Lower leg skin (tissue), 4 donors: ENCODE measurements at regions not wholly inside any gene's neighbourhood (a gene's known extent, or its start where the extent isn't known, plus 50 kb on each side); places are given as distances from the start of the nearest gene placed in this dataset.

ENCODE experiments used
- DNase-seq, 2 donors: peaks; one replicate each; pipeline ENCODE4 v3.0.0-alpha.2; 2019; ENCODE audit warnings: low spot score in 2 of 2
- H3K4me3 ChIP-seq: fragments of 200-600 bp; sonication (generic); 2 replicates; pipeline ENCODE4 v1.5.1; 2017; ENCODE audit warnings: mild to moderate bottlenecking, low read depth; ENCODE audit not compliant: poor library complexity, severe bottlenecking
- POLR2A ChIP-seq, 2 donors: fragments of 450-650 bp; IDR thresholded peaks; one replicate each; pipeline ENCODE4 v1.6.1; 2016 to 2017; ENCODE audit warnings: antibody characterized with exemption in 2 of 2, mild to moderate bottlenecking in 1 of 2, moderate library complexity in 1 of 2
- WGBS, 2 donors: methylation state at CpG; one replicate each; pipeline ENCODE4 v1.1.5; 2018; 5-methylcytosine and 5-hydroxymethylcytosine counted together
- intact Hi-C: fragments of 100-400 bp; cut with DNase I; formaldehyde crosslinking; loops from one replicate; pipeline ENCODE4 v1.15.0; 2023; ENCODE audit warnings: low total_unique reads
- TF ChIP-seq, protein P1 (sequence below), 3 donors: fragments of 450-650 bp; IDR thresholded peaks; one replicate each; pipeline ENCODE4 v1.5.1; 2016; ENCODE audit warnings: antibody characterized with exemption in 3 of 3, mild to moderate bottlenecking in 3 of 3, moderate library complexity in 2 of 3

- 73 to 76% methylated on average over 1 of the region's 1 CpG for WGBS, 2 donors
- no peak overlapping the region for H3K4me3 ChIP-seq
- no peak for DNase-seq
- intact Hi-C loops: no loop called here
- no peak for TF ChIP-seq POLR2A (IDR thresholded peaks at IDR 0.05)
- TF ChIP-seq, protein P1, sequence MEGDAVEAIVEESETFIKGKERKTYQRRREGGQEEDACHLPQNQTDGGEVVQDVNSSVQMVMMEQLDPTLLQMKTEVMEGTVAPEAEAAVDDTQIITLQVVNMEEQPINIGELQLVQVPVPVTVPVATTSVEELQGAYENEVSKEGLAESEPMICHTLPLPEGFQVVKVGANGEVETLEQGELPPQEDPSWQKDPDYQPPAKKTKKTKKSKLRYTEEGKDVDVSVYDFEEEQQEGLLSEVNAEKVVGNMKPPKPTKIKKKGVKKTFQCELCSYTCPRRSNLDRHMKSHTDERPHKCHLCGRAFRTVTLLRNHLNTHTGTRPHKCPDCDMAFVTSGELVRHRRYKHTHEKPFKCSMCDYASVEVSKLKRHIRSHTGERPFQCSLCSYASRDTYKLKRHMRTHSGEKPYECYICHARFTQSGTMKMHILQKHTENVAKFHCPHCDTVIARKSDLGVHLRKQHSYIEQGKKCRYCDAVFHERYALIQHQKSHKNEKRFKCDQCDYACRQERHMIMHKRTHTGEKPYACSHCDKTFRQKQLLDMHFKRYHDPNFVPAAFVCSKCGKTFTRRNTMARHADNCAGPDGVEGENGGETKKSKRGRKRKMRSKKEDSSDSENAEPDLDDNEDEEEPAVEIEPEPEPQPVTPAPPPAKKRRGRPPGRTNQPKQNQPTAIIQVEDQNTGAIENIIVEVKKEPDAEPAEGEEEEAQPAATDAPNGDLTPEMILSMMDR (IDR thresholded peaks at IDR 0.05): no peak
Observed at GRCh38 chr1:113322439-113322838, 67.9 kb upstream of the MAGI3 start.

- 70 to 72% methylated on average over 3 of the region's 3 CpGs for WGBS, 2 donors
- DNase-seq: no peak
- no peak overlapping the region for H3K4me3 ChIP-seq
- intact Hi-C loops: no loop called here
- TF ChIP-seq, protein P1 (IDR thresholded peaks at IDR 0.05): no peak
- TF ChIP-seq POLR2A (IDR thresholded peaks at IDR 0.05): no peak
Observed at GRCh38 chr1:113325022-113325421, 65.3 kb upstream of the MAGI3 start.

DNA sequence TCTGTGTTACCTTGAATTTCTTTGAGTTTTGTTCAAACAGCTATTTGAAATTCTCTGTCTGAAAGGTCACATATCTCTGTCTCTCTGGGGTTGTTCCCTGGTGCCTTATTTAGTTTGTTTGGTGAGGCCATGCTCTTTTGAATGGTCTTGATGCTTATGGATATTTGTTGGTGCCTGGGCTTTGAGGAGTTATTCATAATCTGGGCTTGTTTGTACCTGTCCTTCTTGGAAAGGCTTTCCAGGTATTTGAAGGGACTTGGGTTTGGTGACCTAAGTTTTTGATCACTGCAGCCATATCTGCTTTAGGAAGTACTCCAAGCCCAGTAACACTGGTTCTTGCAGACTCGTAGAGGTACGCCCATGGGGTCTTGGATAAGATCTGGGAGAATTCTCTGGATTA is 63.3 kb upstream of the MAGI3 start:
- TF ChIP-seq, protein P1 (IDR thresholded peaks at IDR 0.05): no peak
- TF ChIP-seq POLR2A (IDR thresholded peaks at IDR 0.05): no peak
- H3K4me3 ChIP-seq: no peak overlapping the region
- DNase-seq: no peak
- WGBS, 2 donors: 67 to 83% methylated on average over 2 of the region's 2 CpGs
- intact Hi-C loops: no loop called here

- WGBS, 2 donors: 85 to 92% methylated on average over 2 of the region's 2 CpGs
- no peak for DNase-seq
- intact Hi-C loops: no loop called here
- no peak overlapping the region for H3K4me3 ChIP-seq
- TF ChIP-seq, protein P1 (IDR thresholded peaks at IDR 0.05): no peak
- no peak for TF ChIP-seq POLR2A (IDR thresholded peaks at IDR 0.05)
Observed at GRCh38 chr1:113333056-113333455, 57.3 kb upstream of the MAGI3 start.

DNA sequence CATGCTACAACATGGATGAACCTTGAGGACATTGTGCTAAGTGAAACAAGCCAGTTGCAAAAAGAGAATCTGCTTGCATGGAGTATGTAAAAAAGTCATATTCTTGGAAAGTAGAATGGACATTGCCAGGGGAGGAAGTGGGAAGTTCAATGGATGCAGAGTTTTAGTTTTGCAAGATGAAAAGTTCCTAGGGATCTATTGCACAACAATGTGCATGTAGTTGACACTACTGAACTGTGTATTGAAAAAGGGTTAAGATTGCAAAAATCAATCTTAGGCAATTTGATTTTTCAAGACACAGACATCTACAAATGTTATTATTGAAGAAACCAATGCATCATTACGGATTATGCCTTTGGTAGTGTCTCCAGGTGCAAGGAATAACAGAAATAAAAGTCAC is 50.3 kb upstream of the MAGI3 start:
- DNase-seq: no peak
- H3K4me3 ChIP-seq: no peak overlapping the region
- no peak for TF ChIP-seq POLR2A (IDR thresholded peaks at IDR 0.05)
- TF ChIP-seq, protein P1 (IDR thresholded peaks at IDR 0.05): no peak
- 81 to 86% methylated on average over 1 of the region's 1 CpG for WGBS, 2 donors
- intact Hi-C loops: no loop called here
